ENCODE measurements at regions not wholly inside any gene's neighbourhood (a gene's known extent, or its start where the extent isn't known, plus 50 kb on each side); places are given as distances from the start of the nearest gene placed in this dataset.

GRCh38 chr13:33453936-33454335 is 168.4 kb upstream of the STARD13 start (continued):
- TF ChIP-seq NBN (IDR thresholded peaks at IDR 0.05): no peak
- TF ChIP-seq JUNB (IDR thresholded peaks at IDR 0.05): no peak

- 66% methylated on average over 5 of the region's 5 CpGs for WGBS (ENCODE audit: insufficient coverage, insufficient replicate concordance, low lambda C conversion rate, missing lambda C conversion rate)
- H3K27ac ChIP-seq (ENCODE audit: control insufficient read depth, insufficient read depth): no peak overlapping the region
- H3K36me3 ChIP-seq (ENCODE audit: control insufficient read depth in 2 of 2, insufficient read depth in 2 of 2, low read length in 1 of 2): no peaks in the 10 kb centered on the region
- no peak overlapping the region for H2AFZ ChIP-seq (ENCODE audit: control insufficient read depth, low read depth, low read length)
- RAD21 ChIA-PET (ENCODE audit: unreplicated experiment): no interaction called here
- H3K4me2 ChIP-seq (ENCODE audit: control insufficient read depth, insufficient read depth): no peak overlapping the region
- DNase-seq (ENCODE audit: low read depth, low spot score): no peak
- CTCF ChIA-PET: no interaction called here
- no TSS peak for BruUV-seq (replicated peaks)
- no peaks in the 10 kb centered on the region for H3K27me3 ChIP-seq (replicated peaks in 1 of 2; ENCODE audit: control insufficient read depth in 2 of 2, insufficient read depth in 2 of 2, low read length in 1 of 2)
- in situ Hi-C loops (cut with MboI) (no loop called here), intact Hi-C loops (cut with micrococcal nuclease; ENCODE audit: unreplicated experiment) (no loop called here)
- no peaks in the 10 kb centered on the region for H3K79me2 ChIP-seq (ENCODE audit: control insufficient read depth, insufficient read depth, low read length)
- no peak for ATAC-seq
- H3K9ac ChIP-seq (ENCODE audit: control insufficient read depth, insufficient read depth, low read length): no peak overlapping the region
- TF ChIP-seq KDM1A (IDR thresholded peaks at IDR 0.05; ENCODE audit: borderline replicate concordance) (no peak), CUX1 (IDR thresholded peaks at IDR 0.05; ENCODE audit: insufficient replicate concordance, low read depth, low read length) (no peak), ASH2L (IDR thresholded peaks at IDR 0.05; ENCODE audit: borderline replicate concordance, low read depth) (no peak), MAX (IDR thresholded peaks at IDR 0.05; ENCODE audit: low read depth, low read length) (no peak), EZH2 (IDR thresholded peaks at IDR 0.05; ENCODE audit: borderline replicate concordance, control insufficient read depth, low read depth, low read length) (no peak), MYB (IDR thresholded peaks at IDR 0.05; ENCODE audit: borderline replicate concordance, low read depth, low read length) (no peak), LARP7 (IDR thresholded peaks at IDR 0.05) (no peak), BCL3 (IDR thresholded peaks at IDR 0.05; ENCODE audit: borderline replicate concordance, insufficient read depth, low read depth, low read length, poor library complexity, severe bottlenecking) (no peak), EP300 (IDR thresholded peaks at IDR 0.05; ENCODE audit: borderline replicate concordance in 1 of 2, control insufficient read depth in 1 of 2, low read depth in 2 of 2, low read length in 2 of 2) (no peak), ZNF622 (IDR thresholded peaks at IDR 0.05) (no peak), BHLHE40 (IDR thresholded peaks at IDR 0.05; ENCODE audit: borderline replicate concordance in 1 of 2, low read depth in 2 of 2, low read length in 1 of 2) (no peak), SMAD5 (IDR thresholded peaks at IDR 0.05; ENCODE audit: low read depth) (no peak)
- no peak for FAIRE-seq
- no peaks in the 10 kb centered on the region for H3K4me1 ChIP-seq (ENCODE audit: control insufficient read depth, insufficient read depth, low read length)
- no peaks in the 10 kb centered on the region for H4K20me1 ChIP-seq (ENCODE audit: control insufficient read depth, insufficient read depth)
- no peak overlapping the region for H3K4me3 ChIP-seq
- no peaks in the 10 kb centered on the region for H3K9me3 ChIP-seq (replicated peaks; ENCODE audit: control insufficient read depth, insufficient read depth, low read length)
- POLR2A ChIA-PET: no interaction called here
- SMC1A ChIA-PET (ENCODE audit: uncharacterized antibody, unreplicated experiment): no interaction called here
Measured at GRCh38 chr13:33454844-33455705, 169.5 kb upstream of the STARD13 start.

All from GM12878 (cell line).